ENCODE measurements at regions not wholly inside any gene's neighbourhood (a gene's known extent, or its start where the extent isn't known, plus 50 kb on each side); places are given as distances from the start of the nearest gene placed in this dataset.

- no peaks in the 10 kb centered on the region for H4K20me1 ChIP-seq (ENCODE audit: insufficient read depth, low read length)
- intact Hi-C loops (cut with micrococcal nuclease; ENCODE audit: unreplicated experiment), result no loop called here
- H3K36me3 ChIP-seq (ENCODE audit: insufficient read depth, low read length), result no peaks in the 10 kb centered on the region
- CTCF ChIA-PET (ENCODE audit: unreplicated experiment), result no interaction called here
- POLR2A ChIA-PET, result interaction anchor here (0.6 kb wide), 1 partner anchor 211 kb away, joined by 4 read pairs; no protein-coding TSS in a partner anchor
- no peaks in the 10 kb centered on the region for H3K4me1 ChIP-seq (ENCODE audit: insufficient read depth, low read length, poor library complexity, severe bottlenecking)
- BruUV-seq (replicated peaks), result no TSS peak
- no peak overlapping the region for H2AFZ ChIP-seq (ENCODE audit: low read length)
- TF ChIP-seq EZH2phosphoT487 (IDR thresholded peaks at IDR 0.05; ENCODE audit: borderline replicate concordance, low read depth, low read length) (no peak), CTCF (conservative IDR thresholded peaks at IDR 0.05; ENCODE audit: low read length) (no peak)
- H3K9me2 ChIP-seq (ENCODE audit: insufficient read depth, low read length), result no peaks in the 10 kb centered on the region
- H3K4me3 ChIP-seq (ENCODE audit: low read depth, low read length, poor library complexity, severe bottlenecking), result no peak overlapping the region
- no peak for DNase-seq (ENCODE audit: low spot score)
- no peaks in the 10 kb centered on the region for H3K9me3 ChIP-seq (ENCODE audit: low read length)
- H3K4me2 ChIP-seq (ENCODE audit: low read length), result no peak overlapping the region
- no peaks in the 10 kb centered on the region for H3K79me2 ChIP-seq (ENCODE audit: insufficient read depth, low read depth, low read length)
- H3K27ac ChIP-seq (ENCODE audit: low read depth, low read length, poor library complexity, severe bottlenecking), result no peak overlapping the region
Measured at GRCh38 chr7:116317907-116318306, 107.6 kb downstream of the TES start.

DNA sequence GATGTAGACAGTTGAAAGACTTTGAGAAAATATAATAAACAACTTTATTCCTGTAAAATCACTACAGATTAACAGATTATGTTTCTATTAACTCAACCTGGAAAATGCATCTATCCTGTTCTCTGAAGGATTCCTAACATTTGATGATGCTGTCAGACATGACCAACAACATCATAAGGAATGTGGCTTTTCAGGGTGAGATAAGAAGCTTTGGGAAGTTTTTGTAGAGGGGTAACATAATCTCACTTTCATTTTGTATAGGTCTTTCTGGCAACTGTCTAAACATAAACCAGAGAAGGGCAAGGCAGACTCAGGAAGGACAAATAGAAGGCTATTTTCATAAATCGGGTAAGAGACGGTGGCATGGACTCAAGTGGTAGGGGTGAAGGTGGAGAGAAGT lies 112.2 kb downstream of the TES start:
- Histone ChIP-seq H3K36me3 (ENCODE audit: insufficient read depth, low read length) (no peaks in the 10 kb centered on the region), H2AFZ (ENCODE audit: low read length) (no peak overlapping the region), H3K27ac (ENCODE audit: low read depth, low read length, poor library complexity, severe bottlenecking) (no peak overlapping the region), H3K4me1 (ENCODE audit: insufficient read depth, low read length, poor library complexity, severe bottlenecking) (no peaks in the 10 kb centered on the region), H3K4me2 (ENCODE audit: low read length) (no peak overlapping the region), H3K4me3 (ENCODE audit: low read depth, low read length, poor library complexity, severe bottlenecking) (no peak overlapping the region), H4K20me1 (ENCODE audit: insufficient read depth, low read length) (no peaks in the 10 kb centered on the region), H3K79me2 (ENCODE audit: insufficient read depth, low read depth, low read length) (no peaks in the 10 kb centered on the region), H3K9me2 (ENCODE audit: insufficient read depth, low read length) (no peaks in the 10 kb centered on the region), H3K9me3 (ENCODE audit: low read length) (no peaks in the 10 kb centered on the region)
- no peak for DNase-seq (ENCODE audit: low spot score)
- CTCF ChIA-PET (ENCODE audit: unreplicated experiment), result no interaction called here
- TF ChIP-seq EZH2phosphoT487 (IDR thresholded peaks at IDR 0.05; ENCODE audit: borderline replicate concordance, low read depth, low read length) (no peak), CTCF (conservative IDR thresholded peaks at IDR 0.05; ENCODE audit: low read length) (no peak)
- intact Hi-C loops (cut with micrococcal nuclease; ENCODE audit: unreplicated experiment), result no loop called here
- POLR2A ChIA-PET, result interaction anchor here (0.5 to 1.3 kb wide), 2 partner anchors 9 to 12 kb away, joined by 3 read pairs; no protein-coding TSS in a partner anchor
- BruUV-seq (replicated peaks), result no TSS peak

DNA sequence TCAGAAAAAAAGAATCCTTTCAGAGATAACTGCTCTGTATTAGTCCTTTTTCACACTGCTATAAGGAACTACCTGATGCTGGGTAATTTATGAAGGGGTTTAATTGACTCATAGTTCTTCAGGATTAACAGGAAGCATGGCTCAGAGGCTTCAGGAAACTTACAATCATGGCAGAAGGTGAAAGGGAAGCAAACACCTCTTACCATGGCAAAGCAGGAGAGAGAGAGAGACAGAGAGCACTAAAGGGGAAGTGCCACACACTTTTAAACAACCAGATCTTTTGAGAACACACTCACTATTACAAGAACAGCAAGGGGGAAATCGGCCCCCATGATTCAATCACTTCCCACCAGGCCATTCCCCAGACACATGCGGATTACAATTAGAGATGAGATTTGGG lies 114.2 kb downstream of the TES start:
- no peak overlapping the region for H2AFZ ChIP-seq (ENCODE audit: low read length)
- no peaks in the 10 kb centered on the region for H3K79me2 ChIP-seq (ENCODE audit: insufficient read depth, low read depth, low read length)
- intact Hi-C loops (cut with micrococcal nuclease; ENCODE audit: unreplicated experiment), result no loop called here
- no peaks in the 10 kb centered on the region for H3K9me2 ChIP-seq (ENCODE audit: insufficient read depth, low read length)
- H3K27ac ChIP-seq (ENCODE audit: low read depth, low read length, poor library complexity, severe bottlenecking), result no peak overlapping the region
- no peaks in the 10 kb centered on the region for H3K36me3 ChIP-seq (ENCODE audit: insufficient read depth, low read length)
- H3K4me3 ChIP-seq (ENCODE audit: low read depth, low read length, poor library complexity, severe bottlenecking), result no peak overlapping the region
- BruUV-seq (replicated peaks), result no TSS peak
- CTCF ChIA-PET (ENCODE audit: unreplicated experiment), result no interaction called here
- DNase-seq (ENCODE audit: low spot score), result no peak
- no peaks in the 10 kb centered on the region for H3K9me3 ChIP-seq (ENCODE audit: low read length)
- H3K4me1 ChIP-seq (ENCODE audit: insufficient read depth, low read length, poor library complexity, severe bottlenecking), result no peaks in the 10 kb centered on the region
- TF ChIP-seq CTCF (conservative IDR thresholded peaks at IDR 0.05; ENCODE audit: low read length) (no peak), EZH2phosphoT487 (IDR thresholded peaks at IDR 0.05; ENCODE audit: borderline replicate concordance, low read depth, low read length) (no peak)
- POLR2A ChIA-PET, result no interaction called here
- no peak overlapping the region for H3K4me2 ChIP-seq (ENCODE audit: low read length)
- H4K20me1 ChIP-seq (ENCODE audit: insufficient read depth, low read length), result no peaks in the 10 kb centered on the region

Data from OCI-LY7 (cell line).